Stimulated activated CD8-positive, alpha-beta memory T cell treated with anti-CD3 and anti-CD28 coated beads, Interleukin-12 subunit alpha, Interleukin-12 subunit beta, amount 100 ng/mL, for 24 hours (primary cell): ENCODE measurements at regions not wholly inside any gene's neighbourhood (a gene's known extent, or its start where the extent isn't known, plus 50 kb on each side); places are given as distances from the start of the nearest gene placed in this dataset.

ENCODE experiments used
- DNase-seq: peaks from one replicate; pipeline ENCODE4 v3.0.0-alpha.2; 2020; ENCODE audit errors: extremely low read depth

DNA sequence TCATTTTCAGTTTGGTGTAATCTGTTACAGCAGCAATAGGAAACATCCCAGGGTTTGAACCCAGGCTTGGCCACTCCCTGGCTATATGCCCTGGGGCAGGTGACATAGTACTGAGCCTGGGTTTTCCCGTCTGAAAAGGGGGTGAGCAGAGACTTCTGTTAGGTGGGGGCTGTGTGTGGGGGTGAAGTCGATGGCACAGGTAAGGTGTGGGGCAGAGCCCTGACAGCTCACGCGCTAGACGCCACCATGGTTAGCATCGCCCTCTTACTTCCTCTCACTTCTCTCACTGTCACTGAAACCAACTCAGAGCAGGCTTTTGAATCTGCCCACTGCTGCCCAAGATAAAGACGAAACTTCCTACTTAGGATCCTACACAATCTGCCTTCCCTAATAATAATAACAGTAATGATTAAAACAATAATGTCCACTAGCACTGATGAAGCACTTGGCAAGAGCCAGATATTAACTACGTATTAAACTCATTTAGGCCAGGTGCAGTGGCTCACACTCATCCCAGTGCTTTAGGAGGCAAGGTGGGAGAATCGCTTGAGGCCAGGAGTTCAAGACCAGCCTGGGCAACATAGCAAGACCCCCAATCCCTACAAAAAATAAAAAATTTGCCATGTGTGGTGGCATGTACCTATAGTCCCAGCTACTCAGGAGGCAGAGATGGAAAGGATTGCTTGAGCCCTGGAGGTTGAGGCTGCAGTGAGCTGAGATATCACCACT lies 117.9 kb upstream of the PTPN1 start:
- no peak for DNase-seq

DNA sequence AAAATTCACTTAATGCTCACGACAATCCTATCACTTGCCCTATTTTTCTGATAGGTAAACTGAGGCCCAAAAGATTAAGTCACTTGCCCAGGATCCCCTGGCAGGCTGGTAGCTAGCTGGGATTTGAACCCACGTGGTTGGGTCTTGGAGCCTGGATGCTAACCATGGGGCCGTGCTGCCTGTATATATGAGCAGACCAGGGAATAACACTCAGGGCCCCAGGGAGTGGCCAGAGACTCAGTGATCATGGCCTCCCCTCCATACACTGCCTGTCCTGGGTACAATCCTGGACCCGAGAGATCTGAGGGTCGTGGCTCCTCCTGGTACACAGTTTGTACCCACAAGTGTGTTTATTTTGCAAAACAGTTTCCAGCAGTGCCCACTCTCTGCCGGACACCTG lies 116.9 kb upstream of the PTPN1 start:
- no peak for DNase-seq

DNA sequence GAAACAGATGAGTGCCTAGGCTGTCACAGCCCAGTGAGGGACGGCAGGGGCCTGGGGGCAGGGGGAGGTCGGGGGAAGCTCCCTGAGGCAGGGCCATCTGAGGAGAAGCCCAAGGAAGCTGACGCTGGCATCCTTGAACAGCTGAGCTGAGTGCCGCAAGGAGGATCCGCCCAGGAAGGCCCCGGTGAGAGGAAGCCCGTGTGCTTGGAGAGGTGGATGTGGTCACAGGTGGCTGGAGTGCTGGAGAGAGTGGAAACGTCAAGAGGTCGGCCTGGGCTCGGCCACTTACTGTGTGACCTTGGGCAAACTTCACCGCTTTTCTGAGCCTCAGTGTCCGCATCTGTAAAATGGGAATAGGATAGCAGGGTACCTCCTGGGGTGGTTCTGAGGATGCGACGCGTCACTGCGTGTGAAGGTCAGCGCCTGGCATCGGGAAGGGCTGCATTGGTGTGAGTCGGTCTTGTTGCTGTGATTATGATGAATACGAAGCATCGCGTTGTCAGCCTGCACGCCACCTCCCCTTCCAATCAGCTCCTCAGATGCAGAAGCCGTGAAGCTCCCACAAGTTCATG lies 116.1 kb upstream of the PTPN1 start:
- no peak for DNase-seq

DNA sequence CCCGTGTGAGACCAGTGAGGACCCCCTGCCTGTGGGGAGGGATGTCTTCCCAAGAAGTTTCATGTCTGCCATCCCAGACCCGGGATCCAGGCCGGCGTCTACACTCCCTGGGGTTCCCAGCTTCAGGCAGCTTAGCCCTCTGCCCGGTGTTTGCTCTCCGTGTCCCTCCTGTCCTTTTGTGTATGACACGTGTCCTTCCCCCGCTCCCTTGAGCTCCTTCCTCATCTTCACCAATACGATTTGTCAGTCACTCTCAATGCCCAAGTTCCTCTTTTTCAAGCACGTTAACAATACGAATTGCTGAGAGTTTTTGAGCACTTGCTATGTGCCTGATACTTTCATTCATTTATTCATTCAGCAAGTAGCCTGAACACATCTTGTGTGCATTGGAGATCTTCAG lies 115.6 kb upstream of the PTPN1 start:
- no peak for DNase-seq

DNA sequence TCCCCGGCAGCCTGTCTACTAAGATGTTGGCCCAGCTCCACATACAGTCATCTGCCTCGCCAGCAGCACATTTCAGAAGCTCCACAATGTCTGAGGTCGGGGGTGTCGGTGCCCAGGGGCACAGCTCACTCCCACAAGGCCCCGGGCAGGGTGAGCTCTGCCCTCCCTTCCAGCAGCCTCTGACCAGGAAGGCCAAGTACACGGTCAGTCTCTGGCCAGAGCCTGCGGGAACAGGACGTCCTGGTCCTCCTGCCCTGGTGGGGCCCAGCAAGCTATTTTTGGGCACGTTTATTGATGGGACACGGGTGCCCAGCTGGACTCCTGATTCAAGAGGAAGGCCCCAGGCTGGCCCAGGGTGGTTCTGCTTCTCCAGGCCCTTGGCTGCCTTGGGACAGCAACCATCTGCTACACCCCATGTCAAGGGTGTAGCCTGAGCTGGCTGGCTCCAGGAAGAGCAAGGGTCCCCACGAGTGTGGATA lies 114.9 kb upstream of the PTPN1 start:
- no peak for DNase-seq

DNA sequence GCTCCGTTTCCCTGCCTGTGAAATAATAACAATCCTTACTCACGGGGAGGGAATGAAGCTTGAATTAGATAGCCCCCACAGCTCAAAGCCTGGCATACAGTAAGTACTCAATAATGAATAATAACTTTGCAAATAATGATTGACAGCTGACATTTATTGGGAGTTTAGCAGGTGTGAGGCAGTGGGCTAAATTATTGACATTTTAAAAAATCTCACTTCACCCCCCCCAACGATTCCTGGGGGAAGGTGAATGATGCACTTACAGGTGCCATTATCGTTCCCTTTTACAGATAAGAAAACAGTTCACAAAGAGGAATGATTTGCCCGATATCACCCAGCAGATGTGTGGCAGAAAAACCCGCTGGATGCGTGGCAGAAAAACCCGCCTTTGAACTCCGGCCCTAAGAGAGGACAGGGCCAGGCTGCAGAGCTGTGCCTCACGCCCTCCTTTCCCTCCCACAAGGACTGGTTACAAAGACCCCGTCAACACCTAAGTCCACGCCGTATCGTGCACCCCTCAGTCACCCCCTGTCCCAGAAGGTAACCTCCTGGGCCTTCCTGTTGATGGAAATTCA lies 114.2 kb upstream of the PTPN1 start:
- no peak for DNase-seq

DNA sequence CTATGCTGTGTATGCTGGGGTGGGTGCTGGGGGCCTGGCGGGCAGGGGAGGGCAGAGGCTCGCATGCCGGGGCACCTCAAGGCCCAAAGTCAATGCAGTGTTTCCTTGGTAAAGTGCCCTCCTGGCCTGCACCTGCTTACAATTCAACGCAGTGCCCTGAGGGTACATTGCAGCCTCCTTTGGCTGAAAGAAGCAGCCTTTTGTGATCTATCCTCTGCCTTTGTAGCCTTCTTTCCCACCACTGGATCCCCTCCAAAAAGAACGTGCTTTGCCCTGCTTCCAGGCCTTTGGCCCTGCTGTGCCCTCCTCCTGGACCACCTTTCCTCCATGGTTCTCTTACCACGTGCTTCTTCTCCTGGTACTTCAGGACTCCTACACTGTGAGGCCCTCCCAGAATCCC lies 113.6 kb upstream of the PTPN1 start:
- DNase-seq: no peak

DNA sequence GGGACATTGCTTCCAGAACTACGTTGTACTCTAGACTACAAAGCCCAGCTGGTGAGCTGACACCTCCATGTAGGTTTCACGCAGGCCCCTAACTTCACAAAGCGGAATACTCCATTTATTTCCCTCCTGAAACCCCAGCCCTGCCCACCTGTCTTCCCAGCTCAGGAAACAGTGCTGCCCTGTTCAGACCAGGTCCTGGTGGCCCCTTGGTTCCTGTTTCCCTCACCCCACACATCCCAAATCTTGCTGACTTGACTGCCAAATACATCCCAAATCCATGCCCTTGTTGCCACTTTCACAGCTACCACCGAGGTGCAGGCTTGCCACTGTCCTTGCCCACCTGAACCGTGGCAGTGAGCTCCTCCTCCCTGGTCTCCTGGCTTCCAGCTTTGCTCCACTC lies 113.1 kb upstream of the PTPN1 start:
- DNase-seq: no peak

DNA sequence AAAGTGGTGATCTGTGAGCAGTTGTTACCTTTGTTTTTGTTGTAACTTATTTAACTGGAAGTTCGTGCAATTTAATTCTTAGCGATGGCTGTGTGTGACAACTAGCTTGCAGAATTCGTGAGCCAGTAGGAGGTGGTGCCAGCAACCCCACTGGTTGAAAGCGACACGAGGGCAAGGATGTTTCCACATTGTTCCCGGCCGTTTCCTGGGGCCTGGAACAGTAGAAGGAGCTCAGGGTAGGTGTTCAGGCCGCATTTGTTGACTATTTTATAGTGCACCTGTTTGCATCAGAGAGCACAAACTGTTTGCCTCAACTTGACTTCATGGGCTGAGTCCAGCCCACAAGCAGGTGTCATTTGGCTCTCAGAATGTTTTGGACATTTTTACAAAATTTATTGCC lies 112.1 kb upstream of the PTPN1 start:
- no peak for DNase-seq

DNA sequence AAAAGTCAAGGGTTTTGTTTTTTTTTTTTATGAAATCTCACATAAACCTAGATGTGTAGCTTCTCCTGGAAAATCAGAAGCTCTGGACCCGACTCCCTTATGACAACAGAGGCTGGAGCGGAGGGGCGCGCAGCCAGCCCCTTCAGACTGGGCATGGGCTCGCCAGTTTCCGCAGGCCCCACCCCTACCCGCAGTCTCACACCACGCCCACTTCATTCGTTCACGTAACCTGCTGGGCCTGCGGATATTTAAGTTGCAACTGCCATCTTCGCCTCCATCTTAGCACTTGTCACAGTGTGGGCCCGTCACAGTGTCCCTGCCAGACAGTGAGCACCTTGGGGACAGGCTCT lies 111.7 kb upstream of the PTPN1 start:
- DNase-seq: no peak

DNA sequence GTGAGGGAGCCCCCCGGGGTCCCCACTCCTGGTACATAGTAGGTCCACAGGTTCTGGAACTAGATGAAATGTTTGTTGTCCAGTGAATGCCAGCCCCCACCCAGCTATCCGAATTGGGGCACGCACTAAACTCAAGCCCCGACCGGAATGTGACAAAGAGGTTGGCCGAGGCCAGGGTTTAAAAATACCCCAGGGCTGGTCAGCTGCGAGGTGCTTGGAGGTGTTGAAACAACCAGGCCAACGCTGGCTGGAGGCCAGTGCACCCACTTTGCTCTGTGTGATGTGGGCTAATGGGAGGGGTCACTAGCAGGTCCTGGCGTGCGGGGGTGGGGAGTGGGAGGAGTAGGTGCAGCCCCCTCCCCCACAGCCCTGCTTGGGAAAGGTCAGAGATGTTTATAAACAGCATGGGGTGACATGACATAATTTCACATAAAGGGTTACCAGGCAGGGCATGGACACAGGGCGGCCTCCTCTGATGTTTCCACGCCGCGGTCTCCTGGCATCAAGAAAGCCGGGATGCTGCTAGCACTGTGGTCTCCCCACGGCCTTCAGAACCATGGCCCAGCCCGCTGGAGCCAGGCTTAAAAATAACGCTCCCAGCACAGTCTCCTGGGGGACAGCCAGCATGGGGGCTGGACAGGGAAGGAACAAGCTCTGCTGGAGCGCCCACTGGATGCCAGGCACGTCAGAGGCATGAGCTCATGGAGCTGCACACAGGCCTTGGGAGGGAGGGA lies 111.2 kb upstream of the PTPN1 start:
- DNase-seq: no peak

DNA sequence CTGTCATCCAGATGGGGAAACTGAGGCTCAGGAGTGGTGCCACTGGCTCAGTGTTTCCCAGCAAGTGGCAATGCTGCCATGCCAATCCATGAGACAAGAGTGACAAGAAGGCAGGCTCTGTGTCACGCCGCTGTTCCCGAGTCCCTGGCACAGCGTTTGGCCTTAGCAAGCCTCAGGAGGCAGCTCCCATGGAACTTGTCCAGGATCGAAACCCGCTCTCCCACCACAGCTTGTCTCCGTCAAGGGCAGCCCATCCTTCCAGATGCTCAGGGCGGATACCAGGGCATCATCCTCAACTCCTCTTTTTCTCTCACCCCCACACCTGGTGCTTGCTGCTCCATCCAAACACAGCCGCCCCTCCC lies 110.6 kb upstream of the PTPN1 start:
- DNase-seq: no peak

DNA sequence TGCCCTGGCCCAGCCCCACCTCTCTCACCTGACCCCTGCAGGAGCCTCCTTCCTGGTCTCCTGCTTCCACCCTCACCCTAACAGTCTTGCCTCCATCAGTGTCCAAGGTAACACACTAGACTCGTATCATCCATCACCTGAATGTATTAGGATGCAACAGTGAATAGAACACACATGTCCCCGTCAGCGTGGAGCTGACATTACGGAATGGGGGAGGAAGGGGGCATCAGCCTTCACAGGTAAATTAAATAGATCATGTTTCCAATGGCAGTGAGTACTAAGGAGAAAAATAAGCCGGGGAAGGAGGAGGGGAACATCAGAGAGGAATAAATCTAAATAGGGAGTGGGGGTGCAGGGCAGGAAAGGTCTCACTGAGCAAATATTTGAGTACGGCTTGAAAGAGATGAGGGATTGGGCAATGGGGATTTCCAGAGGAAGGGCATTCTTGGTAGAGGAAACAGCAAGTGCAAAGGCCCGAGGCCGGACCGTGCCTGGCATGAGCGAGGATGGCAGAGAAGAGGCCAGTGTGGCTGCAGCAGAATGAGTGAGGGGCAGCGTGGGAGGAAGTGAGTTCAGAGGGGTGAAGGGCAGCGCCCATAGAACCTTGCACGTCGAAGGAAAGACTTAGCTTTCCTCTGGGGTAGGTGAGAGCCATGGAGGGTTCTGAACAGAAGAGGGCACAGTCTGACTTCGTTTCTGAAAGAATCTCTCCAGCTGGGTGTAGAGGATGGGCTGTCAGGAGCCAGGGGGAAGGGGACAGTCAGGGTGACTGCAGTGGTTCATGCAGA lies 110.1 kb upstream of the PTPN1 start:
- no peak for DNase-seq

DNA sequence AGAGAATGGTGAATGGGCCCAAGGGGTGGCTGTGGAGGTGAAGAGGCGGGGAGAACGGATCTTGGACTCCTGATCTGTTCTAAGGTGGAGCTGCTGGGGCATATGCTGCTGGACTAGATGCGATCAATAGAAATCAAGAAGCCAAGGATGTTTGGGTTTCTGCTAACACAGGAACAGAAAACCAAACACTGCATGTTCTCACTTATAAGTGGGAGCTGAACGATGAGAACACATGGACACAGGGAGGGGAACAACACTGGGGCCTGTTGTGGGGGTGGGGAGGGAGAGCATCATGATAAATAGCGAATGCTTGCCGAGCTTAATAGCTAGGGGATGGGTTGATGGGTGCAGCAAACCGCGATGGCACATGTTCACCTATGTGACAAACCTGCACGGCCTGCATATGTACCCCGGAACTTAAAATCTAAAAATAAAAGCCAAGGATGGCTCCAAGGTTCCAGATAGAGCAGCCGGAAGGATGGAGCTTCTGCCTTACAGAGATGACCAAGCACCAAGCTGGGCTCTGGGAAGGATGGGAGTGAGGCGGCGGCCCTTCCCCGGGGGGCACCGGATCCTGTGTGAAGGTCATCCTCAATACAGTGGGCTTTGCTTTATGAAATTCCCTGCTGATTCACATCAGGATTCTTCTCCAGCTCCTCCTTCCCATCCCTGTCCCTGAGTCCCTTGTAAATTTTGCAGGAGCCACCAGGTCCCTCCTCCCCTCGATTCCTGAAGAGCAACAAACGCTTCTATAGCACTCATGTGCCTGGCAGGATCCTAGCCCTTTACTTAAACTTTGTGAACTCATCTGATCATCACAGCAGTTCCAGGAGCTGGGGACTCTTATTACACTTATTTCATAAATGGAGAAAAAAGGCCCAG lies 109.2 kb upstream of the PTPN1 start:
- no peak for DNase-seq

DNA sequence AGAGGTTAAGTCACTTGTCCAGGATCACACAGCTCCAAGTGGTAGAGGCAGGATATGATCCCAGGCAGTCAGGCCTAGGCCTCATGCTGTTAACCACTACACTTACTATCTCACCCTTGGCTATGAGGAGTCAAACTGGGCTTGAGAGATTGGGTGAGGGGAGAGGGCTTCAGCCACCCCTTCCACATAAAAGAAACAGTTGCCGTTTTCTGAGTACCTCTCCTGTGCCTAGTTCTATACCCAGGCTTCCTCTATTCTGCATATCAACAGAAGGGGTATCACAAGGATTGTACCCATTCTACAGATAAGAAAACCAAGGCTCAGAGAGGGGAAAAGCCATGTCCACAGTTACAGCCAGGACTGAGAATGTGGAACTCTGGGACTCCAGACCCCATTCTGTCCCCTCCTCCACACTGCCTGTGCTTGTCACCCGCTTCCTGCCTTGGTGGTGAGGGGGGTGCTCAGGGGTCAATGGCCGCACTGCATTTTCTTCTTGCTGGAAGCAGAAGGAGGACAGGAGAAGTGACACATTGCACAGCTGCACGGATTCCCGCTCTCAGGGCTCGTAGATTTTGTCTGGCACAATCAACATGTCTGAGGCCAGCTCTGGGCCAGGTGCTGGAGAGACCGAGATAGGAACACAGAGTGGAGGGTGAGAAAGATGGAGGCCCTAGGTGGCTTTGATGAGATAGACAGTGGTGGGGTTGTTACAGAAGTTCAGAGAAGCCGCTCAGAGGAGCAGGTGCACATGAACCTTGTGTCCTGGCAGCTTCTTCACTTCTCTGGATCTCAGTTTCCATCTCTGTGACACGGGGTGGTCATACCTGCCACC lies 108.4 kb upstream of the PTPN1 start:
- DNase-seq: no peak

DNA sequence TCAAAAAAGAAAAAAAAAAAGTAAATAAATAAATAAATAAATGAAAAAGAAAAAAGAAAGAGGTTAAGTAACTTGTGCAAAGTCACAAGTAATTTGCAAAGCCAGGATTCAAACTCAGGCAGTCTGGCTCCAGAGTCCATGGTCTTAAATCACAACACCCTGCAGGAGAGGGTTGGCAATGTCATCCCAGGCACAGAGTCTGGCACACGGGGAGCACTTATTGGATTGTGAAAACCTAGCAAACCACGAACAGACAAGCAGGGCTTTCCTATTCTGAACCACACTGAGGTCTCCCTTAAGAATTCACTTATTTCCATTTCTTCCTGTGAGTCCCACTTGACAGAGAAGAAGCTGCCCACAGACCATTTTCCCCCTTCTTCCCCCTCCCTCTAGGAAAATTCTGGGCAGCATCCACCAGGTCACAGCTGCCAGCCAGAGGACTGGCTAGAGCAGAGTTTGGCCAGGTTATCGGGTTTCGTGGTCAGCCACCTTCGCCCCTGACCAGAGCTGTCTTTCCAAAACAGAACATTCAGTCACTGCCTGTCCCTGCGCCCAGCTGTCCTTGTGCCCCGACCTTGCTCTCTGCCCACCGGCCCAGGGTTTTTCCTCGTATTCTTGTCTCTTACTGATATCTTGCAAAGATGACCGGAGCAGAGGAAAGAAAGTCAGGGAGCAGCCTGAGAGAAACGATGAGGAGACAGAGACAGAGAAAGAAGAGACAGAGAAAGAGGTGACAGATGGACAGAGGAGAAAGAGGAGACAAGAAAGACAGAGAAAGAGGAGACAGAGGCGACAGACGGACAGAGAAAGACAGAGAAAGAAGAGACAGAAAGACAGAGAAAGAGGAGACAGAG lies 106.4 kb upstream of the PTPN1 start:
- DNase-seq: no peak

DNA sequence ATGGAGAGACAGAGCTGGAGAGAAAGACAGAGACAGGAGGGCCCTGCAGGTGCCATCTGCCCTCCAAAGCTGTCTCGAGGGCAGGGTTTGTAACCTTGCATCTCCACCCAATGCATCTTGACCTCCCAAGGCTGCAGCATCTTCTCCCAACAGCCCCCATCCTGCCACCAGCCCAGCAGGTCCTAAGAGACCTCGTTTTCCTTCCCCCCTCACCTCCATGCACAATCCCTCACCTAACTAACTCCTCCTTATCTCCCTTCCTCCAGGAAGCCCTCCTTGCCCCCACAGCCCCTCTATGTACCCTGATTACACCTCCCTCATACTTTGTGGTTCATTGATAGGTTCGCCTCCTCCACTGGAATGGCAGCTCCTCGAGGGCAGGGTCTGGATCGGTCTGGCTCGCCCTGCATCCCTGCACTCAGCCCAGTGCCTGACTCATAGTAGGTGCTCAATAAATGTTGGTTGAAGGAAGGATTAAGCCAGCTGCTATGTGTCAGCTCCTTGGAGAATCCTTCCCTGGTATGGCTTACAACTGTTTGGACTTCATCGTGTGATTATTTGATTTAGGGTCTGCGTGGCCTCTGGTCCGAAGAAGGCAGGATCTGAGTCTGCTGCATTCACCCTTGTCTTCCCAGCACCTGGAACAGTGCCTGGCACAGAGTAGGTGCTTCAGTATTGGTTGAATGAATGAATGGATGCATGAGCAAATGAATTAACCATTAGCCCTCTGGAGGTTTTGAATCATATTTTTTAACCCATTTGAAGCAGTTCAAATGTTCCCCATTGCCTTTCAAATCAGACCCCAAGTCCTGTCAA lies 105.6 kb upstream of the PTPN1 start:
- no peak for DNase-seq

DNA sequence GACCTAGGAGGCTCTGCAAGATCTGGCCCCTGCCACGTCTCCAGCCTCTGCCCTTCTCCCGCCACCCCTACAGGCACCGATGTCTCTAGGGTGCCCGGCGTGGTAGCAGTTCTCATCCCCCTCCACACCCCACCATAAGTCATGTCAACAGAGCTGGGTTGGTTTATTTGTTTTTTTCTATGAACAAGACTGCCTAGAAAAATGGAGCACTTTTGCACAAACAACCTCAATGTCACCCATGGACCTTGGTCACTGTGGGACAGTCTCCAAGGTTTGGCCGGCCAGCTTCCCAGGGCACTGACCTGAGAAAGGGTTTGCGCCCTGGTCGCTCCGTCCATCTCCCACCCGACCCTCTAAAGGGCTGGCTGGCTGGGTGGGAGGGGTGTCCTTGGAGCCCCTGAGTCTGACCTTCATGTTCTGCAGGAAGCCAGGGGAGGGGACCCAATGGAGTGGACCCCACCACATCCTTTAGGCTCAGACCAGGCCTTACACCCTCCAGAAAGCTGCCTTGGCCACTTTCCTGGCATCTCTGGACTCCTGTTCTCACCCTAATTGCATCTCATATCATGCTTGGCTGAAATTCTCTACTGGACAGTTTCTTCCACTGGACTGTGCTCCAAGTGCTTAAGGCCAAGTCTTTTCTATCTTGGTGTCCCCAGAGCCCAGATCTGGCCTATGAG lies 104.8 kb upstream of the PTPN1 start:
- no peak for DNase-seq
